ENCODE measurements at regions not wholly inside any gene's neighbourhood (a gene's known extent, or its start where the extent isn't known, plus 50 kb on each side); places are given as distances from the start of the nearest gene placed in this dataset.

- Histone ChIP-seq H3K4me3 (no peak overlapping the region), H3K27ac (no peak overlapping the region)
- WGBS: 67% methylated on average over 12 of the region's 12 CpGs
Observed at GRCh38 chr21:34311561-34312330, 52.1 kb upstream of the KCNE2 start.

GRCh38 chr21:34313116-34313515 is 50.7 kb upstream of the KCNE2 start:
- H3K27ac ChIP-seq: no peak overlapping the region
- 58% methylated on average over 1 of the region's 1 CpG for WGBS
- no peaks in the 10 kb centered on the region for H3K36me3 ChIP-seq
- TF ChIP-seq POLR2AphosphoS5 (IDR thresholded peaks at IDR 0.05): no peak
- no peak for TF ChIP-seq CTCF (IDR thresholded peaks at IDR 0.05)
- TF ChIP-seq EP300 (IDR thresholded peaks at IDR 0.05): no peak
- TF ChIP-seq POLR2A (IDR thresholded peaks at IDR 0.05): no peak
- no peaks in the 10 kb centered on the region for H3K9me3 ChIP-seq
- no peak for DNase-seq (ENCODE audit: low spot score in 2 of 2)
- no peaks in the 10 kb centered on the region for H3K27me3 ChIP-seq
- no peaks in the 10 kb centered on the region for H3K4me1 ChIP-seq
- H3K4me3 ChIP-seq: no peak overlapping the region

More at GRCh38 chr21:34311561-34312330, 52.1 kb upstream of the KCNE2 start:
- H3K36me3 ChIP-seq: no peaks in the 10 kb centered on the region
- DNase-seq (ENCODE audit: low spot score in 2 of 2): no peak
- no peaks in the 10 kb centered on the region for H3K27me3 ChIP-seq
- no peaks in the 10 kb centered on the region for H3K9me3 ChIP-seq
- TF ChIP-seq CTCF (IDR thresholded peaks at IDR 0.05): no peak
- TF ChIP-seq POLR2AphosphoS5 (IDR thresholded peaks at IDR 0.05): no peak
- TF ChIP-seq EP300 (IDR thresholded peaks at IDR 0.05): no peak
- no peak for TF ChIP-seq POLR2A (IDR thresholded peaks at IDR 0.05)
- H3K4me1 ChIP-seq: peaks cover 2% of the 10 kb centered on the region
